Prostate gland (tissue), 2 donors: ENCODE measurements at regions not wholly inside any gene's neighbourhood (a gene's known extent, or its start where the extent isn't known, plus 50 kb on each side); places are given as distances from the start of the nearest gene placed in this dataset.

ENCODE experiments used
- DNase-seq: peaks from one replicate; pipeline ENCODE4 v3.0.0-alpha.2; 2019; ENCODE audit warnings: low spot score
- H3K27ac ChIP-seq, 2 donors: fragments of 200-600 bp; sonication (generic); 2 replicates each; pipeline ENCODE4 v1.5.1; 2017 to 2019
- H3K27me3 ChIP-seq: fragments of 200-600 bp; sonication (generic); replicated peaks from 2 replicates; pipeline ENCODE4 v1.5.1; 2019; ENCODE audit not compliant: insufficient read depth
- H3K36me3 ChIP-seq, 2 donors: fragments of 200-600 bp; sonication (generic); 1 replicate in 1 of 2; 2 replicates in 1 of 2; pipeline versions ENCODE4 v1.5.1 to v1.8.1; 2017 to 2019
- H3K4me1 ChIP-seq: fragments of 200-600 bp; sonication (generic); replicated peaks from 2 replicates; pipeline ENCODE4 v1.5.1; 2019
- H3K4me3 ChIP-seq, 2 donors: fragments of 200-600 bp; sonication (generic); 2 replicates each; pipeline ENCODE4 v1.5.1; 2017 to 2019
- H3K9me3 ChIP-seq: fragments of 200-600 bp; sonication (generic); 2 replicates; pipeline ENCODE4 v1.5.1; 2017
- POLR2A ChIP-seq: fragments of 450-650 bp; IDR thresholded peaks from one replicate; pipeline ENCODE4 v1.6.1; 2016; ENCODE audit warnings: antibody characterized with exemption, mild to moderate bottlenecking
- POLR2AphosphoS5 ChIP-seq: sonication (generic); formaldehyde crosslinking; IDR thresholded peaks from one replicate; pipeline ENCODE4 v1.6.1; 2017; ENCODE audit warnings: antibody characterized with exemption
- WGBS: methylation state at CpG from one replicate; pipeline ENCODE4 v1.1.5; 2018; 5-methylcytosine and 5-hydroxymethylcytosine counted together
- intact Hi-C: fragments of 100-400 bp; cut with DNase I; formaldehyde crosslinking; loops from one replicate; pipeline ENCODE4 v1.14.2; 2022
- TF ChIP-seq, protein P1 (sequence below), 4 experiments: fragments of 200-600 bp in 2 of 4; fragments of 450-650 bp in 2 of 4; sonication (generic) in 2 of 4; IDR thresholded peaks; 1 replicate in 3 of 4; 2 replicates in 1 of 4; pipeline ENCODE4 v1.5.1; 2016 to 2019; ENCODE audit warnings: antibody characterized with exemption in 4 of 4, mild to moderate bottlenecking in 2 of 4, moderate library complexity in 2 of 4

DNA sequence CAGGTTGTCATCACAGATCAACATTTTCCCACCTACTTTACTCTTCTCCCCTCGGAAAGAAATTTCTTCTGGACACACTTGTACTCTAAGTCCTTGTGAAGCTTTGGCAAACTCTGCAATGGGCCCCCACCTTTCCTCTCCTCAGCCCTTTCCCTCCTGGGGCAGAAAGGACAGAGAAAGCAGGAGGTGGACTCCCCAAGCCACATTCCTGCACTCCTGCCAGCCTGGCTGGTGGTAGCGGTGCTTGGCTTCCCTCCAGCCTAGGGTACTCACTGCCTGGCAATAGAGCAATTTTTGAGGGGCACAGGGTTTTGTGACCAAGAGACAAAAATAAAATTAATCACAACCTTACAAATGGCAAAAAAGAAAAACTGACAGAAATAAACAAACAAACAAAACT lies 451.4 kb downstream of the ZSWIM6 start:
- TF ChIP-seq POLR2A, result no peak
- no peak for TF ChIP-seq POLR2AphosphoS5
- TF ChIP-seq, protein P1, sequence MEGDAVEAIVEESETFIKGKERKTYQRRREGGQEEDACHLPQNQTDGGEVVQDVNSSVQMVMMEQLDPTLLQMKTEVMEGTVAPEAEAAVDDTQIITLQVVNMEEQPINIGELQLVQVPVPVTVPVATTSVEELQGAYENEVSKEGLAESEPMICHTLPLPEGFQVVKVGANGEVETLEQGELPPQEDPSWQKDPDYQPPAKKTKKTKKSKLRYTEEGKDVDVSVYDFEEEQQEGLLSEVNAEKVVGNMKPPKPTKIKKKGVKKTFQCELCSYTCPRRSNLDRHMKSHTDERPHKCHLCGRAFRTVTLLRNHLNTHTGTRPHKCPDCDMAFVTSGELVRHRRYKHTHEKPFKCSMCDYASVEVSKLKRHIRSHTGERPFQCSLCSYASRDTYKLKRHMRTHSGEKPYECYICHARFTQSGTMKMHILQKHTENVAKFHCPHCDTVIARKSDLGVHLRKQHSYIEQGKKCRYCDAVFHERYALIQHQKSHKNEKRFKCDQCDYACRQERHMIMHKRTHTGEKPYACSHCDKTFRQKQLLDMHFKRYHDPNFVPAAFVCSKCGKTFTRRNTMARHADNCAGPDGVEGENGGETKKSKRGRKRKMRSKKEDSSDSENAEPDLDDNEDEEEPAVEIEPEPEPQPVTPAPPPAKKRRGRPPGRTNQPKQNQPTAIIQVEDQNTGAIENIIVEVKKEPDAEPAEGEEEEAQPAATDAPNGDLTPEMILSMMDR (IDR thresholded peaks at IDR 0.05), result no peak
- Histone ChIP-seq H3K27ac (no peak overlapping the region), H3K4me3 (no peak overlapping the region), H3K27me3 (no peaks in the 10 kb centered on the region), H3K36me3 (no peaks in the 10 kb centered on the region), H3K4me1 (no peaks in the 10 kb centered on the region), H3K9me3 (no peaks in the 10 kb centered on the region)
- no peak for DNase-seq
- intact Hi-C loops, result no loop called here
- WGBS, result 68% methylated on average over 2 of the region's 2 CpGs

DNA sequence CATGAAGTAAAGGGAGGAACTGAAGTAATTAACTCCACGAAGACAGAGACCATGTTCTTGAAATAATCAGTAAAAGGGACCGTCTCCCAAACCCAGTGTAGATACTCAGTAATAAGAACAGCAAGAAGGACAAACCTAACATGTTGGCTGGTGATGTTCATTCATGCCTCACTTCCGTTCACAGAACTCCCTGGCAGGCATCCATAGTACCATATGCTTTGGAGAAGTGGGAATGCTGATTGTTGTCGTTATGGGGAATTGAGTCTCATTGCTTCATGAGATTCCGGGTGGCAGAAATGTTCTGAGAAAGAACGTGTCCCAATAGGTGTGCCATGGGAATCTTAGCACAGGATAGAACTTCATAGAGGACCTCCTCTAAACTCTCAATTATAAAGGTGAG lies 452.3 kb downstream of the ZSWIM6 start:
- TF ChIP-seq POLR2AphosphoS5, result no peak
- TF ChIP-seq POLR2A, result no peak
- intact Hi-C loops, result no loop called here
- H3K27ac ChIP-seq, result no peak overlapping the region
- DNase-seq, result no peak
- WGBS, result 70% methylated on average over 6 of the region's 6 CpGs
- no peaks in the 10 kb centered on the region for H3K27me3 ChIP-seq
- no peaks in the 10 kb centered on the region for H3K4me1 ChIP-seq
- H3K36me3 ChIP-seq, result no peaks in the 10 kb centered on the region
- H3K4me3 ChIP-seq, result no peak overlapping the region
- H3K9me3 ChIP-seq, result no peaks in the 10 kb centered on the region

DNA sequence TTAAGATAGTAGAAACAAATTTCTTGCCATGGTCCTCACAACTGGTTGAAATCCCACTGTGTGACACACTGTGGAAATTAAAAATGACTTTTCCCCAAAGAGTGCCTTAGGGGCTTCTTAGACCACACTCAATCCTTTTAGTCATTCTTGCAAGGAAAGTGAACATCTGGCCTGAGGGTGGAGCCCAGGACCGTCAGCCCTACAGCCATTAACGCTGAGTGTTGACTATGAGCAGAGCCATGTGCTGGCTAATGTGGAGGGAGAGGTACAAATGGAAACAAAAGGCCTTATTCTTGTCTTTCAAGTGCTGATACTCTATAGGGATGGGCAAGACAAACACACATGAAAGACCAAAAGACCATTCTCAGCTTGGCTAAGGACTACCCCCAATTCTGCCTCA lies 456.5 kb downstream of the ZSWIM6 start:
- intact Hi-C loops, result no loop called here
- 57% methylated on average over 2 of the region's 2 CpGs for WGBS
- Histone ChIP-seq H3K4me3 (no peak overlapping the region), H3K4me1 (no peaks in the 10 kb centered on the region), H3K27me3 (no peaks in the 10 kb centered on the region), H3K36me3 (no peaks in the 10 kb centered on the region), H3K9me3 (no peaks in the 10 kb centered on the region), H3K27ac (no peak overlapping the region)
- TF ChIP-seq, protein P1 (IDR thresholded peaks at IDR 0.05), result no peak
- no peak for TF ChIP-seq POLR2A
- no peak for TF ChIP-seq POLR2AphosphoS5
- no peak for DNase-seq

DNA sequence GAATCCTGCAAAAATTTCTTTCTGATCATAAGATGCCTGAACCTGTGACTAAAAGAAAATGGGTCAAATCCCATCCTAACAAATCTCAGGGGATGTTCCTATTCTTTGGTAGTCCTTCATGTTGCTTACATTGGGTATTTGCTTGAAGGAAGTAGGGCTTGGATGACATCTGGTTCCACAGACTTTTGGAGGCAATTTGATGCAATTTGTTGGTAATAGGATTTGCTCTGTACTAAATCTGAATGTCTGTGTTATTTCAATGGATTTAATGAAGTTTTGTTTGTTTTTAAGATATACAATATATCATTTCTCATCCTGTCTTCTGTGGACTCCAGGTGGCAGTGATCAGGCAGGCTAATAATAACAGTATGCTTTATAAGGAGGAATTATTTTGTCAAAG lies 457.9 kb downstream of the ZSWIM6 start:
- DNase-seq, result no peak
- Histone ChIP-seq H3K36me3 (no peaks in the 10 kb centered on the region), H3K9me3 (no peaks in the 10 kb centered on the region), H3K27me3 (no peaks in the 10 kb centered on the region), H3K27ac (no peak overlapping the region), H3K4me1 (no peaks in the 10 kb centered on the region), H3K4me3 (no peak overlapping the region)
- intact Hi-C loops, result no loop called here
- TF ChIP-seq, protein P1 (IDR thresholded peaks at IDR 0.05), result no peak
- TF ChIP-seq POLR2A, result no peak
- TF ChIP-seq POLR2AphosphoS5, result no peak

DNA sequence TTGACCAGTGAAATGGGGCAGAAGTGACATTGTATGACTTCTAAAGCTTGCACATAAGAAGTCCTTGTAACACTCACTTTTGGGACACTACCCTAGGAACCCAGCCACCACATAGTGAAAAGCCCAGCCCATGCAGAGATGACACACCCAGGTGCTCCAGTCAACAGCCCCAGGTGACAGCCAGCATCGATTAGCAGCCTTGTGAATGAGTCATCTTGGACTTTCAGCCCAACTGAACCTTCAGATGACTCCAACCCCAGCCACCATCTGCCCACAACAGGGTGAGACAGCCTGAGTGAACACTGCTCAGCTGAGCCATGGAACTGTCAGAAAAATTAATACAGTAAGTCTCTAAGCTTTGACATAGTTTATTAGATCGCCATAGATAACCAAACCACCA lies 458.6 kb downstream of the ZSWIM6 start:
- WGBS, result 79% methylated on average over 2 of the region's 2 CpGs

More for the DNA sequence above, 458.6 kb downstream of the ZSWIM6 start:
- no peaks in the 10 kb centered on the region for H3K27me3 ChIP-seq
- H3K36me3 ChIP-seq, result no peaks in the 10 kb centered on the region
- no peak overlapping the region for H3K4me3 ChIP-seq
- no peak for DNase-seq
- H3K4me1 ChIP-seq, result no peaks in the 10 kb centered on the region
- H3K9me3 ChIP-seq, result no peaks in the 10 kb centered on the region
- TF ChIP-seq, protein P1 (IDR thresholded peaks at IDR 0.05), result no peak
- no peak for TF ChIP-seq POLR2A
- TF ChIP-seq POLR2AphosphoS5, result no peak
- intact Hi-C loops, result no loop called here
- H3K27ac ChIP-seq, result no peak overlapping the region
